Thyroid gland (tissue), 4 donors: ENCODE measurements at regions not wholly inside any gene's neighbourhood (a gene's known extent, or its start where the extent isn't known, plus 50 kb on each side); places are given as distances from the start of the nearest gene placed in this dataset.

Source experiments
- DNase-seq, 2 donors: peaks; one replicate each; pipeline ENCODE4 v3.0.0-alpha.2; 2019
- H3K27ac ChIP-seq, 3 donors: fragments of 200-600 bp; sonication (generic); 1 replicate in 2 of 3; 2 replicates in 1 of 3; pipeline ENCODE4 v1.5.1; 2016 to 2019; ENCODE audit warnings: mild to moderate bottlenecking in 1 of 3, moderate library complexity in 1 of 3
- H3K27me3 ChIP-seq: fragments of 200-600 bp; sonication (generic); one replicate; pipeline ENCODE4 v1.5.1; 2019
- H3K36me3 ChIP-seq, 2 donors: fragments of 200-600 bp; sonication (generic); one replicate each; pipeline ENCODE4 v1.5.1; 2016 to 2019
- H3K4me1 ChIP-seq, 2 donors: fragments of 200-600 bp; sonication (generic); one replicate each; pipeline ENCODE4 v1.5.1; 2017 to 2019
- H3K4me3 ChIP-seq, 3 donors: fragments of 200-600 bp; sonication (generic); replicated peaks in 1 of 3; 1 replicate in 2 of 3; 2 replicates in 1 of 3; pipeline ENCODE4 v1.5.1; 2016; ENCODE audit warnings: mild to moderate bottlenecking in 1 of 3
- H3K9me3 ChIP-seq: fragments of 200-600 bp; sonication (generic); one replicate; pipeline ENCODE4 v1.5.1; 2017
- CTCF ChIP-seq, 6 experiments: fragments of 200-600 bp in 3 of 6; fragments of 450-650 bp in 3 of 6; sonication (generic) in 3 of 6; IDR thresholded peaks; one replicate each; pipeline ENCODE4 v1.5.1; 2016 to 2019; ENCODE audit warnings: antibody characterized with exemption in 6 of 6, mild to moderate bottlenecking in 2 of 6, inconsistent platforms in 1 of 6, moderate library complexity in 1 of 6
- POLR2A ChIP-seq, 2 donors: fragments of 450-650 bp; IDR thresholded peaks; one replicate each; pipeline ENCODE4 v1.6.1; 2017; ENCODE audit warnings: antibody characterized with exemption in 2 of 2, mild to moderate bottlenecking in 2 of 2, moderate library complexity in 1 of 2
- WGBS, 2 donors: methylation state at CpG; one replicate each; pipeline ENCODE4 v1.1.5; 2017; 5-methylcytosine and 5-hydroxymethylcytosine counted together
- intact Hi-C: fragments of 100-400 bp; cut with DNase I; formaldehyde crosslinking; loops from one replicate; pipeline ENCODE4 v1.15.1; 2023

DNA sequence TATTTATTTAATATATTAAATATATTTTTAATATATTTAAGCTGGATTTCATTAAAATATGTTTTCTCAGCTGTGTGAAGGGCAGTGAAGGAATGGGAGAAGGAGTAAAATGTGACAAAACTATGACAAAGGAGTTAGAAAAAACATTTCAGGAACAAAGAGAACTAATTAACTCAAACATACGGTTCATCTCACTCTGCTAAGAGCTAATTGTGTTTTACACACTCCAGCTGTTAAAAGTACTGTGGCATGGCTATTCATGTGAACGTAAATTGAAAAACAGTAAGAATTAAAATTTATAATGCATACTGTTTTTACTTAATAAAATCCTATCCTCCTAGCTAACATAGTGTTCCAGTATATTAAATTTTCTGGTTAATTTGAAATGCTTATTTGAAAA lies 262.5 kb upstream of the GNAI1 start:
- H3K36me3 ChIP-seq: no peaks in the 10 kb centered on the region
- no peaks in the 10 kb centered on the region for H3K27me3 ChIP-seq
- WGBS, 2 donors: 82 to 84% methylated on average over 2 of the region's 2 CpGs
- H3K4me3 ChIP-seq: no peak overlapping the region
- H3K9me3 ChIP-seq: no peaks in the 10 kb centered on the region
- DNase-seq: no peak
- intact Hi-C loops: no loop called here
- H3K4me1 ChIP-seq: no peaks in the 10 kb centered on the region
- no peak overlapping the region for H3K27ac ChIP-seq
- no peak for TF ChIP-seq CTCF (IDR thresholded peaks at IDR 0.05)
- TF ChIP-seq POLR2A (IDR thresholded peaks at IDR 0.05): no peak

DNA sequence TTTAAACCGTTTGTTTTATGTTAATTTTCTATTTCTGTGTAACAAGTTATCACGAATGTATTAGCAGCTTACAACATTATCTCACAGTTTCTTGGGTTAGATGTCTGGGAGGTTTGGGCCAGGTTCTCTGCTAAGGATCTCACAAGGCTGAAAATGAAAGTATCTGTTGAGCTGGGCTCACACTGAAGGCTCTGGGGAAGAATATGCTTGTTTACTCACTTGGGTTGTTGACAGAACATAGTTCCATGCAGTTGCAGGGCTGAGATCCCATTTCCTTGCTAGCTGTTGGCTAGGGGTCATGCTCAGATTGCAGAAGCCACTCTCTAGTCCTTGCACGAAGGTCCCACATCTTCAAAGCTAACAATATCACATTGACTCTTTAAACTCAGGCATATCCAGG lies 266.6 kb upstream of the GNAI1 start:
- TF ChIP-seq CTCF (IDR thresholded peaks at IDR 0.05): no peak
- intact Hi-C loops: no loop called here
- WGBS, 2 donors: 59 to 63% methylated on average over 3 of the region's 3 CpGs
- Histone ChIP-seq H3K27me3 (no peaks in the 10 kb centered on the region), H3K27ac (no peak overlapping the region), H3K4me1 (no peaks in the 10 kb centered on the region), H3K9me3 (no peaks in the 10 kb centered on the region), H3K36me3 (no peaks in the 10 kb centered on the region), H3K4me3 (no peak overlapping the region)
- DNase-seq: no peak

- no peaks in the 10 kb centered on the region for H3K27me3 ChIP-seq
- no peak overlapping the region for H3K27ac ChIP-seq
- H3K36me3 ChIP-seq: no peaks in the 10 kb centered on the region
- TF ChIP-seq CTCF (IDR thresholded peaks at IDR 0.05): no peak
- no peak for TF ChIP-seq POLR2A (IDR thresholded peaks at IDR 0.05)
- H3K4me3 ChIP-seq: no peak overlapping the region
- intact Hi-C loops: no loop called here
- H3K4me1 ChIP-seq: no peaks in the 10 kb centered on the region
- WGBS, 2 donors: 77 to 83% methylated on average over 5 of the region's 5 CpGs
- H3K9me3 ChIP-seq: no peaks in the 10 kb centered on the region
- DNase-seq: no peak
Observed at GRCh38 chr7:79862447-79863210, 272.0 kb upstream of the GNAI1 start.

GRCh38 chr7:79855172-79855571 lies 279.5 kb upstream of the GNAI1 start:
- H3K9me3 ChIP-seq: no peaks in the 10 kb centered on the region
- no peaks in the 10 kb centered on the region for H3K27me3 ChIP-seq
- no peaks in the 10 kb centered on the region for H3K4me1 ChIP-seq
- no peaks in the 10 kb centered on the region for H3K36me3 ChIP-seq
- TF ChIP-seq POLR2A (IDR thresholded peaks at IDR 0.05) (no peak), CTCF (IDR thresholded peaks at IDR 0.05) (no peak)
- intact Hi-C loops: no loop called here
- WGBS, 2 donors: 75 to 93% methylated on average over 1 of the region's 1 CpG
- H3K4me3 ChIP-seq: no peak overlapping the region
- DNase-seq: no peak
- H3K27ac ChIP-seq: no peak overlapping the region

GRCh38 chr7:79854621-79855020 lies 280.0 kb upstream of the GNAI1 start:
- Histone ChIP-seq H3K36me3 (no peaks in the 10 kb centered on the region), H3K4me1 (no peaks in the 10 kb centered on the region), H3K9me3 (no peaks in the 10 kb centered on the region), H3K27me3 (no peaks in the 10 kb centered on the region), H3K27ac (no peak overlapping the region), H3K4me3 (no peak overlapping the region)
- 85 to 92% methylated on average over 2 of the region's 2 CpGs for WGBS, 2 donors
- TF ChIP-seq POLR2A (IDR thresholded peaks at IDR 0.05) (no peak), CTCF (IDR thresholded peaks at IDR 0.05) (no peak)
- no peak for DNase-seq
- intact Hi-C loops: no loop called here
